WTC11 (cell line): ENCODE measurements at regions not wholly inside any gene's neighbourhood (a gene's known extent, or its start where the extent isn't known, plus 50 kb on each side); places are given as distances from the start of the nearest gene placed in this dataset.

Experiments used
- AR ChIP-seq: fragments of 250-450 bp; sonication (Bioruptor Pico); IDR thresholded peaks from 2 replicates; pipeline ENCODE4 v1.9.0; 2021; ENCODE audit warnings: mild to moderate bottlenecking
- ATF1 ChIP-seq: sonication (generic); formaldehyde crosslinking; IDR thresholded peaks from 2 replicates; pipeline ENCODE4 v1.8.1; 2023; ENCODE audit warnings: mild to moderate bottlenecking, moderate library complexity, missing genetic modification reagents
- ATF3 ChIP-seq: sonication (generic); formaldehyde crosslinking; conservative IDR thresholded peaks from 2 replicates; pipeline ENCODE4 v1.8.1; 2022; ENCODE audit warnings: mild to moderate bottlenecking, missing genetic modification reagents
- ATF6 ChIP-seq: sonication (generic); formaldehyde crosslinking; IDR thresholded peaks from 2 replicates; pipeline ENCODE4 v1.8.1; 2023; ENCODE audit warnings: mild to moderate bottlenecking, missing genetic modification reagents
- CTCF ChIP-seq: fragments of 200-600 bp; IDR thresholded peaks from 2 replicates; pipeline ENCODE4 v1.8.0; 2022; ENCODE audit warnings: antibody characterized with exemption
- GTF2I ChIP-seq: fragments of 250-450 bp; sonication (Bioruptor Pico); conservative IDR thresholded peaks from 2 replicates; pipeline ENCODE4 v1.4.0; 2021; ENCODE audit warnings: mild to moderate bottlenecking
- HMGXB4 ChIP-seq: sonication (generic); formaldehyde crosslinking; IDR thresholded peaks from 2 replicates; pipeline ENCODE4 v1.8.1; 2023; ENCODE audit warnings: mild to moderate bottlenecking, moderate library complexity, missing genetic modification reagents
- MAX ChIP-seq: sonication (generic); formaldehyde crosslinking; IDR thresholded peaks from 2 replicates; pipeline ENCODE4 v1.8.0; 2022; ENCODE audit warnings: mild to moderate bottlenecking, missing genetic modification reagents
- PRDM15 ChIP-seq: sonication (generic); formaldehyde crosslinking; IDR thresholded peaks from 2 replicates; pipeline ENCODE4 v1.8.0; 2022; ENCODE audit warnings: missing genetic modification reagents
- SMAD3 ChIP-seq: sonication (generic); formaldehyde crosslinking; IDR thresholded peaks from 2 replicates; pipeline ENCODE4 v1.8.0; 2022; ENCODE audit warnings: missing genetic modification reagents, mild to moderate bottlenecking, borderline replicate concordance
- SP1 ChIP-seq: sonication (generic); formaldehyde crosslinking; conservative IDR thresholded peaks from 2 replicates; pipeline ENCODE4 v1.8.1; 2022; ENCODE audit warnings: missing genetic modification reagents
- ZNF121 ChIP-seq: sonication (generic); formaldehyde crosslinking; IDR thresholded peaks from 2 replicates; pipeline ENCODE4 v1.8.0; 2023; ENCODE audit warnings: missing genetic modification reagents
- ZNF138 ChIP-seq: sonication (generic); formaldehyde crosslinking; conservative IDR thresholded peaks from 2 replicates; pipeline ENCODE4 v1.8.1; 2022; ENCODE audit warnings: mild to moderate bottlenecking, moderate library complexity, missing genetic modification reagents

GRCh38 chr1:22225858-22226589, 83.1 kb upstream of the WNT4 start:
- no peak for TF ChIP-seq ATF6 (CRISPR knock-in tag)
- TF ChIP-seq MAX (CRISPR knock-in tag), result no peak
- TF ChIP-seq CTCF, result no peak
- no peak for TF ChIP-seq HMGXB4 (CRISPR knock-in tag)
- TF ChIP-seq ATF1 (CRISPR knock-in tag), result no peak
- no peak for TF ChIP-seq ATF3
- no peak for TF ChIP-seq SMAD3 (CRISPR knock-in tag)
- no peak for TF ChIP-seq SP1 (CRISPR knock-in tag)
- TF ChIP-seq PRDM15 (CRISPR knock-in tag), result no peak
- no peak for TF ChIP-seq ZNF138 (CRISPR knock-in tag)
- no peak for TF ChIP-seq AR
- TF ChIP-seq GTF2I, result no peak
- TF ChIP-seq ZNF121 (CRISPR knock-in tag), result no peak
